ENCODE measurements at regions not wholly inside any gene's neighbourhood (a gene's known extent, or its start where the extent isn't known, plus 50 kb on each side); places are given as distances from the start of the nearest gene placed in this dataset.

- no peak overlapping the region for H3K4me3 ChIP-seq (ENCODE audit: low read depth, low read length)
- no peak for TF ChIP-seq CTCF (IDR thresholded peaks at IDR 0.05; ENCODE audit: borderline replicate concordance, insufficient read depth, low read depth, low read length)
Measured at GRCh38 chr6:122114717-122115116, 284.7 kb upstream of the HSF2 start.

- H3K4me3 ChIP-seq (ENCODE audit: low read depth, low read length), result no peak overlapping the region
- no peak for TF ChIP-seq CTCF (IDR thresholded peaks at IDR 0.05; ENCODE audit: borderline replicate concordance, insufficient read depth, low read depth, low read length)
Measured at GRCh38 chr6:122116119-122116834, 283.2 kb upstream of the HSF2 start.

- TF ChIP-seq CTCF (IDR thresholded peaks at IDR 0.05; ENCODE audit: borderline replicate concordance, insufficient read depth, low read depth, low read length), result no peak
Measured at GRCh38 chr6:122116835-122117627, 282.4 kb upstream of the HSF2 start.

GRCh38 chr6:122118945-122119506 is 280.4 kb upstream of the HSF2 start:
- TF ChIP-seq CTCF (IDR thresholded peaks at IDR 0.05; ENCODE audit: borderline replicate concordance, insufficient read depth, low read depth, low read length), result no peak
- no peak overlapping the region for H3K4me3 ChIP-seq (ENCODE audit: low read depth, low read length)

More at GRCh38 chr6:122116835-122117627, 282.4 kb upstream of the HSF2 start:
- H3K4me3 ChIP-seq (ENCODE audit: low read depth, low read length), result no peak overlapping the region

GRCh38 chr6:122122202-122122601 is 277.2 kb upstream of the HSF2 start:
- TF ChIP-seq CTCF (IDR thresholded peaks at IDR 0.05; ENCODE audit: borderline replicate concordance, insufficient read depth, low read depth, low read length), result no peak
- H3K4me3 ChIP-seq (ENCODE audit: low read depth, low read length), result no peak overlapping the region

GRCh38 chr6:122122686-122123085 is 276.8 kb upstream of the HSF2 start:
- no peak overlapping the region for H3K4me3 ChIP-seq (ENCODE audit: low read depth, low read length)
- no peak for TF ChIP-seq CTCF (IDR thresholded peaks at IDR 0.05; ENCODE audit: borderline replicate concordance, insufficient read depth, low read depth, low read length)
